T-helper 17 cell (primary cell): ENCODE measurements at regions not wholly inside any gene's neighbourhood (a gene's known extent, or its start where the extent isn't known, plus 50 kb on each side); places are given as distances from the start of the nearest gene placed in this dataset.

Source experiments
- ATAC-seq: fragments of 150-1000 bp; cut with Tn5 transposase; 2 replicates; pipeline ENCODE4 v1.10.0; 2021; ENCODE audit warnings: mild to moderate bottlenecking, moderate library complexity
- DNase-seq, 3 donors: peaks; one replicate each; pipeline versions ENCODE4 v3.0.0 to v3.0.0-alpha.2; 2020 to 2021
- H3K9me3 ChIP-seq: one replicate; pipeline ENCODE4 v1.7.0; 2013; ENCODE audit warnings: low read length, mild to moderate bottlenecking; ENCODE audit not compliant: control insufficient read depth, poor library complexity, severe bottlenecking
- H3K27ac Mint-ChIP-seq: one replicate; pipeline ENCODE4 v1.8.0; 2022; ENCODE audit warnings: mild to moderate bottlenecking, moderate library complexity, mixed read lengths
- H3K27me3 Mint-ChIP-seq: one replicate; pipeline ENCODE4 v1.8.0; 2022; ENCODE audit warnings: mixed read lengths
- H3K36me3 Mint-ChIP-seq: one replicate; pipeline ENCODE4 v1.8.0; 2022; ENCODE audit warnings: low read depth, mixed read lengths
- H3K4me1 Mint-ChIP-seq: one replicate; pipeline ENCODE4 v1.8.0; 2022; ENCODE audit warnings: mild to moderate bottlenecking, mixed read lengths
- H3K4me3 Mint-ChIP-seq: one replicate; pipeline ENCODE4 v1.8.0; 2022; ENCODE audit warnings: mild to moderate bottlenecking, moderate library complexity, mixed read lengths

- Mint-ChIP-seq H3K36me3 (no peaks in the 10 kb centered on the region), H3K27ac (no peak overlapping the region), H3K27me3 (no peaks in the 10 kb centered on the region), H3K4me3 (no peak overlapping the region), H3K4me1 (no peaks in the 10 kb centered on the region)
- no peaks in the 10 kb centered on the region for H3K9me3 ChIP-seq
- ATAC-seq, result no peak
- no peak for DNase-seq
Measured at GRCh38 chr10:2244471-2244870, 507.1 kb upstream of the ADARB2 start.

- Mint-ChIP-seq H3K36me3 (no peaks in the 10 kb centered on the region), H3K27me3 (no peaks in the 10 kb centered on the region), H3K4me3 (no peak overlapping the region), H3K4me1 (no peaks in the 10 kb centered on the region), H3K27ac (no peak overlapping the region)
- no peak for DNase-seq
- no peak for ATAC-seq
- no peaks in the 10 kb centered on the region for H3K9me3 ChIP-seq
Measured at GRCh38 chr10:2236876-2237275, 499.6 kb upstream of the ADARB2 start.

GRCh38 chr10:2232479-2232878 lies 495.2 kb upstream of the ADARB2 start:
- Mint-ChIP-seq H3K36me3 (no peaks in the 10 kb centered on the region), H3K4me3 (no peak overlapping the region), H3K27ac (no peak overlapping the region), H3K4me1 (no peaks in the 10 kb centered on the region), H3K27me3 (no peaks in the 10 kb centered on the region)
- DNase-seq, result no peak
- ATAC-seq, result no peak
- H3K9me3 ChIP-seq, result no peaks in the 10 kb centered on the region

- no peaks in the 10 kb centered on the region for H3K27me3 Mint-ChIP-seq
- ATAC-seq (no peak), DNase-seq (no peak)
- H3K27ac Mint-ChIP-seq, result no peak overlapping the region
- no peaks in the 10 kb centered on the region for H3K4me1 Mint-ChIP-seq
- no peaks in the 10 kb centered on the region for H3K9me3 ChIP-seq
- H3K36me3 Mint-ChIP-seq, result no peaks in the 10 kb centered on the region
- no peak overlapping the region for H3K4me3 Mint-ChIP-seq
Measured at GRCh38 chr10:2230478-2230877, 493.2 kb upstream of the ADARB2 start.

GRCh38 chr10:2228320-2228901 lies 491.1 kb upstream of the ADARB2 start:
- H3K4me1 Mint-ChIP-seq, result no peaks in the 10 kb centered on the region
- no peaks in the 10 kb centered on the region for H3K9me3 ChIP-seq
- no peak overlapping the region for H3K4me3 Mint-ChIP-seq
- ATAC-seq (no peak), DNase-seq (no peak)
- H3K27ac Mint-ChIP-seq, result no peak overlapping the region
- peaks cover 8% of the 10 kb centered on the region for H3K27me3 Mint-ChIP-seq
- no peaks in the 10 kb centered on the region for H3K36me3 Mint-ChIP-seq

- DNase-seq, result no peak
- Mint-ChIP-seq H3K4me1 (peaks cover 5% of the 10 kb centered on the region), H3K27me3 (peaks cover 8% of the 10 kb centered on the region), H3K4me3 (no peak overlapping the region), H3K27ac (no peak overlapping the region), H3K36me3 (no peaks in the 10 kb centered on the region)
- ATAC-seq, result no peak
- no peaks in the 10 kb centered on the region for H3K9me3 ChIP-seq
Measured at GRCh38 chr10:2225609-2226008, 488.3 kb upstream of the ADARB2 start.

GRCh38 chr10:2223548-2224320 lies 486.4 kb upstream of the ADARB2 start:
- ATAC-seq (no peak), DNase-seq (no peak)
- H3K4me1 Mint-ChIP-seq, result peaks cover 5% of the 10 kb centered on the region
- H3K4me3 Mint-ChIP-seq, result no peak overlapping the region
- no peak overlapping the region for H3K27ac Mint-ChIP-seq
- H3K27me3 Mint-ChIP-seq, result peaks cover 8% of the 10 kb centered on the region
- H3K9me3 ChIP-seq, result no peaks in the 10 kb centered on the region
- H3K36me3 Mint-ChIP-seq, result no peaks in the 10 kb centered on the region

GRCh38 chr10:2222631-2223030 lies 485.3 kb upstream of the ADARB2 start:
- H3K9me3 ChIP-seq, result no peaks in the 10 kb centered on the region
- peaks cover 5% of the 10 kb centered on the region for H3K4me1 Mint-ChIP-seq

GRCh38 chr10:2214805-2215204 lies 477.5 kb upstream of the ADARB2 start:
- ATAC-seq (no peak), DNase-seq (no peak)
- Mint-ChIP-seq H3K4me1 (no peaks in the 10 kb centered on the region), H3K36me3 (no peaks in the 10 kb centered on the region), H3K27ac (no peak overlapping the region), H3K4me3 (no peak overlapping the region), H3K27me3 (peaks cover 25% of the 10 kb centered on the region)
- H3K9me3 ChIP-seq, result no peaks in the 10 kb centered on the region

More at GRCh38 chr10:2222631-2223030, 485.3 kb upstream of the ADARB2 start:
- H3K36me3 Mint-ChIP-seq, result no peaks in the 10 kb centered on the region
- peaks cover 8% of the 10 kb centered on the region for H3K27me3 Mint-ChIP-seq
- no peak overlapping the region for H3K4me3 Mint-ChIP-seq
- no peak for ATAC-seq
- DNase-seq, result no peak
- H3K27ac Mint-ChIP-seq, result no peak overlapping the region

GRCh38 chr10:2214092-2214491 lies 476.8 kb upstream of the ADARB2 start:
- H3K27ac Mint-ChIP-seq, result no peak overlapping the region
- H3K4me3 Mint-ChIP-seq, result no peak overlapping the region
- H3K9me3 ChIP-seq, result no peaks in the 10 kb centered on the region
- no peaks in the 10 kb centered on the region for H3K4me1 Mint-ChIP-seq
- DNase-seq (no peak), ATAC-seq (no peak)
- peaks cover 25% of the 10 kb centered on the region for H3K27me3 Mint-ChIP-seq
- no peaks in the 10 kb centered on the region for H3K36me3 Mint-ChIP-seq

GRCh38 chr10:2212244-2212834 lies 475.0 kb upstream of the ADARB2 start:
- no peaks in the 10 kb centered on the region for H3K36me3 Mint-ChIP-seq
- ATAC-seq, result no peak
- H3K4me3 Mint-ChIP-seq, result no peak overlapping the region
- H3K9me3 ChIP-seq, result no peaks in the 10 kb centered on the region
- peaks cover 25% of the 10 kb centered on the region for H3K27me3 Mint-ChIP-seq
- no peaks in the 10 kb centered on the region for H3K4me1 Mint-ChIP-seq
- DNase-seq, result no peak
- no peak overlapping the region for H3K27ac Mint-ChIP-seq

- peaks cover 21% of the 10 kb centered on the region for H3K27me3 Mint-ChIP-seq
- H3K9me3 ChIP-seq, result no peaks in the 10 kb centered on the region
- H3K4me3 Mint-ChIP-seq, result no peak overlapping the region
- H3K36me3 Mint-ChIP-seq, result no peaks in the 10 kb centered on the region
- DNase-seq, result no peak
- ATAC-seq, result no peak
- no peaks in the 10 kb centered on the region for H3K4me1 Mint-ChIP-seq
- H3K27ac Mint-ChIP-seq, result no peak overlapping the region
Measured at GRCh38 chr10:2210088-2210487, 472.8 kb upstream of the ADARB2 start.

GRCh38 chr10:2208106-2208505 lies 470.8 kb upstream of the ADARB2 start:
- ATAC-seq (no peak), DNase-seq (no peak)
- no peak overlapping the region for H3K27ac Mint-ChIP-seq
- H3K4me1 Mint-ChIP-seq, result no peaks in the 10 kb centered on the region
- H3K27me3 Mint-ChIP-seq, result peaks cover 22% of the 10 kb centered on the region
- no peak overlapping the region for H3K4me3 Mint-ChIP-seq
- H3K9me3 ChIP-seq, result no peaks in the 10 kb centered on the region
- H3K36me3 Mint-ChIP-seq, result no peaks in the 10 kb centered on the region
